Right lobe of liver (tissue), 4 donors: ENCODE measurements at regions not wholly inside any gene's neighbourhood (a gene's known extent, or its start where the extent isn't known, plus 50 kb on each side); places are given as distances from the start of the nearest gene placed in this dataset.

Source experiments
- POLR2A ChIP-seq: fragments of 450-650 bp; IDR thresholded peaks from one replicate; pipeline ENCODE4 v1.6.1; 2017; ENCODE audit warnings: antibody characterized with exemption, mild to moderate bottlenecking
- TF ChIP-seq, protein P1 (sequence below), 4 donors: fragments of 200-600 bp in 3 of 4; fragments of 450-650 bp in 1 of 4; IDR thresholded peaks; one replicate each; pipeline versions ENCODE4 v1.5.1 to v1.8.0; 2016 to 2022; ENCODE audit warnings: antibody characterized with exemption in 4 of 4, mild to moderate bottlenecking in 2 of 4
- donor health status: DM: no; HTN: no; CAD: no.
- donor health status: DM: no; HTN: no; CAD: no.
- donor health status: DM: no; HTN: yes; CAD: no.

DNA sequence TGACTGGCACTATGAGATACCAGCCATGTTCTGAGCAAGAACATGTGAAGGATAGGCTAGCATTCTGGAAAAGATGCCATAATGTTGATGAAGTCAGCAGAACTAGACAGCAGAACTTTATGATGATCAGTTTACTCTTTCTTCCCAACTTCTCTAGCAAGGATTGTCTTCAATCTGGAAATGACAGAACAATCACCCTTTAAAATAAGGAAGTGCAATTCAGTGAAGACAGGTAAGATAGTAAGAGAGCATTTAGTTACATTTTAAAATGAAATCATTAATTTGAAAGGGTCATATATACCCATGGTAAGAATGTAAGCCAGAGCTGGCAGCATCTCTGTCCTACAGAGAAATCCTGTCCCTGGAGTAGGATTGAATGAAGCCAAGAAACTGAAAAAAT, 66.0 kb upstream of the C12orf71 start:
- TF ChIP-seq POLR2A, result no peak
- TF ChIP-seq, protein P1, sequence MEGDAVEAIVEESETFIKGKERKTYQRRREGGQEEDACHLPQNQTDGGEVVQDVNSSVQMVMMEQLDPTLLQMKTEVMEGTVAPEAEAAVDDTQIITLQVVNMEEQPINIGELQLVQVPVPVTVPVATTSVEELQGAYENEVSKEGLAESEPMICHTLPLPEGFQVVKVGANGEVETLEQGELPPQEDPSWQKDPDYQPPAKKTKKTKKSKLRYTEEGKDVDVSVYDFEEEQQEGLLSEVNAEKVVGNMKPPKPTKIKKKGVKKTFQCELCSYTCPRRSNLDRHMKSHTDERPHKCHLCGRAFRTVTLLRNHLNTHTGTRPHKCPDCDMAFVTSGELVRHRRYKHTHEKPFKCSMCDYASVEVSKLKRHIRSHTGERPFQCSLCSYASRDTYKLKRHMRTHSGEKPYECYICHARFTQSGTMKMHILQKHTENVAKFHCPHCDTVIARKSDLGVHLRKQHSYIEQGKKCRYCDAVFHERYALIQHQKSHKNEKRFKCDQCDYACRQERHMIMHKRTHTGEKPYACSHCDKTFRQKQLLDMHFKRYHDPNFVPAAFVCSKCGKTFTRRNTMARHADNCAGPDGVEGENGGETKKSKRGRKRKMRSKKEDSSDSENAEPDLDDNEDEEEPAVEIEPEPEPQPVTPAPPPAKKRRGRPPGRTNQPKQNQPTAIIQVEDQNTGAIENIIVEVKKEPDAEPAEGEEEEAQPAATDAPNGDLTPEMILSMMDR (IDR thresholded peaks at IDR 0.05), result no peak
